ENCODE measurements at regions not wholly inside any gene's neighbourhood (a gene's known extent, or its start where the extent isn't known, plus 50 kb on each side); places are given as distances from the start of the nearest gene placed in this dataset.

- TF ChIP-seq ELK1 (CRISPR knock-in tag; IDR thresholded peaks at IDR 0.05) = no peak
- no peak for TF ChIP-seq ZNF586 (CRISPR knock-in tag; conservative IDR thresholded peaks at IDR 0.05)
- no peak for TF ChIP-seq BACH1 (tag; IDR thresholded peaks at IDR 0.05)
- no peak for TF ChIP-seq CCNT2 (IDR thresholded peaks at IDR 0.05; ENCODE audit: borderline replicate concordance, extremely low read depth, insufficient read length, low read depth, low read length)
- TF ChIP-seq NFE2 (IDR thresholded peaks at IDR 0.05; ENCODE audit: low read depth) = no peak
- TF ChIP-seq CEBPG (CRISPR knock-in tag; IDR thresholded peaks at IDR 0.05) = no peak
- TF ChIP-seq CEBPG (tag; conservative IDR thresholded peaks at IDR 0.05 in 1 of 2, IDR thresholded peaks at IDR 0.05 in 1 of 2) = no peak
Observed at GRCh38 chr3:117523418-117523817, 813.8 kb downstream of the TUSC7 start (continued).

DNA sequence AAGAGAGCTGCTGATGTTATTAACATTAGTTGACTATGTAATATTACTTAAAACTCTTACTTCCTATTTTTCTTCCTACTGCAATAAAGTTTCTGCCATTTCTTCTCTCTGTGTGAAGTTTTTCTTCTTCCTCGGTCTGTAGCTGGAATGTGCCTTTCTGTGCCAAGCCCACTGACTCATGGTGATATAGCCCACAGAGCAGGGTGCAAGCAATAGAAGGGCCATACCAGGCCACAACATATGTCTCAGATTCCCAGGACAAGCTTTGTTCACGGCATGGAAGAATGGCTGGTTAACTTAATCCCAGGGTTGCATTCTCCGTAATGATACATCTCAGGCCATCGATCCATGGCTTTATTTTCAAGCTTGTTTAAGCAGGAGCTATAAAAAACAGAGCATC is 815.3 kb downstream of the TUSC7 start:
- DNase-seq (ENCODE audit: extremely low read depth in 1 of 4, low spot score in 3 of 4) = no peak
- TF ChIP-seq, protein P1, sequence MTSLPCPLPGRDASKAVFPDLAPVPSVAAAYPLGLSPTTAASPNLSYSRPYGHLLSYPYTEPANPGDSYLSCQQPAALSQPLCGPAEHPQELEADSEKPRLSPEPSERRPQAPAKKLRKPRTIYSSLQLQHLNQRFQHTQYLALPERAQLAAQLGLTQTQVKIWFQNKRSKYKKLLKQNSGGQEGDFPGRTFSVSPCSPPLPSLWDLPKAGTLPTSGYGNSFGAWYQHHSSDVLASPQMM (CRISPR knock-in tag; IDR thresholded peaks at IDR 0.05) = no peak
- TF ChIP-seq EGR1 (conservative IDR thresholded peaks at IDR 0.05) (no peak), ATF7 (IDR thresholded peaks at IDR 0.05) (no peak), MTF1 (CRISPR knock-in tag; IDR thresholded peaks at IDR 0.05; ENCODE audit: borderline replicate concordance) (no peak), ZFP36 (IDR thresholded peaks at IDR 0.05; ENCODE audit: low read depth, low read length, partially characterized antibody) (no peak), SMAD3 (CRISPR knock-in tag; conservative IDR thresholded peaks at IDR 0.05) (no peak), BRF2 (IDR thresholded peaks at IDR 0.05; ENCODE audit: borderline replicate concordance, insufficient read depth, insufficient read length) (no peak)
- TF ChIP-seq, protein P2, sequence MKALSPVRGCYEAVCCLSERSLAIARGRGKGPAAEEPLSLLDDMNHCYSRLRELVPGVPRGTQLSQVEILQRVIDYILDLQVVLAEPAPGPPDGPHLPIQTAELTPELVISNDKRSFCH (CRISPR knock-in tag; IDR thresholded peaks at IDR 0.05) = no peak
- TF ChIP-seq, protein P2 (tag; IDR thresholded peaks at IDR 0.05) = no peak

More for the DNA sequence above, 815.3 kb downstream of the TUSC7 start:
- Histone ChIP-seq H3K79me2 (ENCODE audit: control insufficient read depth, insufficient read depth, low read length) (no peaks in the 10 kb centered on the region), H3K27ac (ENCODE audit: extremely low read depth, low read depth, low read length) (no peak overlapping the region), H3K9me3 (replicated peaks; ENCODE audit: control insufficient read depth, insufficient read depth, low read depth, low read length) (no peaks in the 10 kb centered on the region), H4K20me1 (replicated peaks; ENCODE audit: control insufficient read depth, insufficient read depth, low read length) (no peaks in the 10 kb centered on the region), H3K4me2 (ENCODE audit: insufficient read depth, low read length) (no peak overlapping the region), H3K4me3 (no peak overlapping the region), H3K9ac (ENCODE audit: insufficient read depth in 1 of 2, low read depth in 2 of 2, low read length in 2 of 2) (no peak overlapping the region), H3K9me1 (ENCODE audit: control insufficient read depth, insufficient read depth, low read length) (no peaks in the 10 kb centered on the region), H2AFZ (ENCODE audit: low read depth, low read length) (no peak overlapping the region), H3K27me3 (ENCODE audit: control insufficient read depth in 2 of 2, insufficient read depth in 2 of 2, low read length in 2 of 2) (no peaks in the 10 kb centered on the region), H3K4me1 (replicated peaks in 1 of 2; ENCODE audit: control insufficient read depth in 2 of 2, insufficient read depth in 2 of 2, low read length in 2 of 2) (no peaks in the 10 kb centered on the region), H3K36me3 (ENCODE audit: control insufficient read depth, insufficient read depth, low read length) (no peaks in the 10 kb centered on the region)
- in situ Hi-C loops (cut with MboI) = no loop called here
- FAIRE-seq (no peak), ATAC-seq (no peak)
- no TSS peak for BruUV-seq (replicated peaks)
- intact Hi-C loops (cut with micrococcal nuclease) = no loop called here
- ChIA-PET POLR2A (no interaction called here), CTCF (ENCODE audit: low intra/inter-chr PET ratio) (no interaction called here)
- 0% methylated on average over 4 of the region's 4 CpGs for WGBS (ENCODE audit: insufficient coverage, low coverage, missing lambda C conversion rate)

Data from K562 (cell line).